Right renal pelvis (tissue), 4 donors: ENCODE measurements at regions not wholly inside any gene's neighbourhood (a gene's known extent, or its start where the extent isn't known, plus 50 kb on each side); places are given as distances from the start of the nearest gene placed in this dataset.

Experiments used
- DNase-seq, 4 donors: peaks; one replicate each; pipeline ENCODE4 v3.0.0-alpha.2; 2013; ENCODE audit warnings: low read depth in 4 of 4, low spot score in 3 of 4, missing footprints in 1 of 4

- no peak for DNase-seq
These were observed 66.9 kb upstream of the BAIAP2L1 start for GRCh38 chr7:98467570-98468312.

- DNase-seq: no peak
These were observed 64.1 kb upstream of the BAIAP2L1 start for GRCh38 chr7:98465022-98465421.

GRCh38 chr7:98464558-98464940 lies 63.7 kb upstream of the BAIAP2L1 start:
- no peak for DNase-seq

- DNase-seq: no peak
These were observed 63.1 kb upstream of the BAIAP2L1 start for GRCh38 chr7:98463837-98464557.

- DNase-seq: no peak
These were observed 62.2 kb upstream of the BAIAP2L1 start for GRCh38 chr7:98462911-98463633.

GRCh38 chr7:98460902-98461301 lies 60.0 kb upstream of the BAIAP2L1 start:
- DNase-seq: no peak

- DNase-seq: no peak
These were observed 58.6 kb upstream of the BAIAP2L1 start for GRCh38 chr7:98459529-98459928.

- no peak for DNase-seq
These were observed 57.4 kb upstream of the BAIAP2L1 start for GRCh38 chr7:98458090-98458875.

GRCh38 chr7:98456866-98457265 lies 56.0 kb upstream of the BAIAP2L1 start:
- no peak for DNase-seq

GRCh38 chr7:98452791-98453190 lies 51.9 kb upstream of the BAIAP2L1 start:
- no peak for DNase-seq
